ENCODE measurements at regions not wholly inside any gene's neighbourhood (a gene's known extent, or its start where the extent isn't known, plus 50 kb on each side); places are given as distances from the start of the nearest gene placed in this dataset.

DNA sequence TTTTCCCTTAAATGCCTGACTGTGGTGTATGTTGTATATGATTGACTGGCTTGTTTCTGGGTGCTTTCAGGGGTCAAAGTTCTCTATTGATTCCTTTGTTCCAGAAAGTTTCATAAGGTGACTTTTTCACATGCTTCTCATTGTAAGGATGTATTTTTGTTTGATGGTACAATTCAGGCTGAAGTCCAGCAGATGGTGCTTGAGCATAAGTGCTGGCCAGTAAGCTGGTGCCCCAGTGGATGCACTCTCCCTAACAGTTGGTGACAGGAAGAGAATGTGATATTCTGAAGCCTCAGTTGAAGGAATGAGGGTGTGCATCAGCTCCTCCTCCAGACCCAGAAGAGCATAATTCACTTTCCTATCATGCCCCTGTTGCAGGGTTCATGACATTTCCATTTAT is 1941.6 kb upstream of the PRR20A start:
- DNase-seq (ENCODE audit: low read depth): no peak
- H3K4me3 ChIP-seq (ENCODE audit: control insufficient read depth, low read depth, low read length): no peak overlapping the region
- no peak for TF ChIP-seq CTCF (conservative IDR thresholded peaks at IDR 0.05; ENCODE audit: control insufficient read depth, insufficient read depth, low read depth, low read length)

- no peak for DNase-seq (ENCODE audit: low read depth)
- no peak overlapping the region for H3K4me3 ChIP-seq (ENCODE audit: control insufficient read depth, low read depth, low read length)
- no peak for TF ChIP-seq CTCF (conservative IDR thresholded peaks at IDR 0.05; ENCODE audit: control insufficient read depth, insufficient read depth, low read depth, low read length)
Observed at GRCh38 chr13:55214841-55215345, 1925.8 kb upstream of the PRR20A start.

DNA sequence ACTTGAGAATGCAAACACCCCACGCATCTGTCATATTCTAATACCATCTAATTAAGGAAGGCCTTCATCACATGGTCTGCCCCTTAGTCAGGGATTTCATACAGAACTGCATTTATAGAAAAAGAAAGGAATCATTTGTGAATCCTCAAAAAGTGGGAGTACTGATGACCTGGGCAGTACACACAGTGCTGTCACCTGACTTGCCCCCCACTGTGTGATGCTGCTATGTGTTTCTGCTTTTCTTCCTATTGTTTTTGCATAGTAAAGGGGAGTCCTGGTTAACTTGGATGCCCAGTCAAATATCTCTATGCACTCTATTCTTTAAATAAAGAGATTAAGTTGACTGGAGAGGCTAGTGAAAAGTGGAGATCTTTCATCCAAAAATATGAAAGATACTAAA is 1921.2 kb upstream of the PRR20A start:
- no peak overlapping the region for H3K4me3 ChIP-seq (ENCODE audit: control insufficient read depth, low read depth, low read length)
- TF ChIP-seq CTCF (conservative IDR thresholded peaks at IDR 0.05; ENCODE audit: control insufficient read depth, insufficient read depth, low read depth, low read length): no peak
- no peak for DNase-seq (ENCODE audit: low read depth)

- no peak for DNase-seq (ENCODE audit: low read depth)
- TF ChIP-seq CTCF (conservative IDR thresholded peaks at IDR 0.05; ENCODE audit: control insufficient read depth, insufficient read depth, low read depth, low read length): no peak
- no peak overlapping the region for H3K4me3 ChIP-seq (ENCODE audit: control insufficient read depth, low read depth, low read length)
Observed at GRCh38 chr13:55229906-55230569, 1910.7 kb upstream of the PRR20A start.

DNA sequence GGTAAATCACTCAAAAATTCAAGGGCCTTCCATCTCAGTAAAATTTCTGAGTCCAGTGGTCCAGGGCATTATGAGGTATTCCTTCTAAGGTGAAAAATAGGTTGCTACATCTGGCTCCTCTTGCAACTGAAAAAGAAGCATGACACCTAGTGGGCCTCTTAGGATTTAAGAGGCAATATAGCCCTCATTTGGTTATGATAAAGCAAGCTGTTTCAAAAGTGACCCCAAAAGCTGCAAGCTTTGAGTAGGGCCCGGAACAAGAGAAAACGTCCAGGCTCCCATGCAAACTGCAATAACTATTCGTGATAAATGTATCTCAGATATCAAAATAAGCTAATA is 1910.2 kb upstream of the PRR20A start:
- no peak for DNase-seq (ENCODE audit: low read depth)
- TF ChIP-seq CTCF (conservative IDR thresholded peaks at IDR 0.05; ENCODE audit: control insufficient read depth, insufficient read depth, low read depth, low read length): no peak
- H3K4me3 ChIP-seq (ENCODE audit: control insufficient read depth, low read depth, low read length): no peak overlapping the region

DNA sequence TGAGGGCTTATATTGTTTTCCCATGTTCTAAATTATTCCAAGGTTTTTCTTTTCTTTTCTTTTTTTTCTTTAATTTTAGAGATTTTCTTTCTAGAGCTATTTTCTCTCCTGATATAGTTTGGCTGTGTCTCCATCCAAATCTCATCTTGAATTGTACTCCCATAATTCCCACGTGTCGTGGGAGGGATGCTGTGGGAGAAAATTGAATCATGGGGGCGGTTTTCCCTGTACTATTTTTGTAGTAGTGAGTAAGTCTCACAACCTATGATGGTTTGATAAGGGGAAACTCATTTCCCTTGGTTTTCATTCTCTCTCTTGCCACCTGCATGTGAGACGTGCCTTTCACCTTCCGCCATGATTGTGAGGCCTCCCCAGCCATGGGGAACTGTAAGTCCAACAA is 1906.4 kb upstream of the PRR20A start:
- H3K4me3 ChIP-seq (ENCODE audit: control insufficient read depth, low read depth, low read length): no peak overlapping the region
- TF ChIP-seq CTCF (conservative IDR thresholded peaks at IDR 0.05; ENCODE audit: control insufficient read depth, insufficient read depth, low read depth, low read length): no peak

More for the DNA sequence above, 1906.4 kb upstream of the PRR20A start:
- DNase-seq (ENCODE audit: low read depth): no peak

All from fibroblast of mammary gland (primary cell).